ENCODE measurements at regions not wholly inside any gene's neighbourhood (a gene's known extent, or its start where the extent isn't known, plus 50 kb on each side); places are given as distances from the start of the nearest gene placed in this dataset.

DNA sequence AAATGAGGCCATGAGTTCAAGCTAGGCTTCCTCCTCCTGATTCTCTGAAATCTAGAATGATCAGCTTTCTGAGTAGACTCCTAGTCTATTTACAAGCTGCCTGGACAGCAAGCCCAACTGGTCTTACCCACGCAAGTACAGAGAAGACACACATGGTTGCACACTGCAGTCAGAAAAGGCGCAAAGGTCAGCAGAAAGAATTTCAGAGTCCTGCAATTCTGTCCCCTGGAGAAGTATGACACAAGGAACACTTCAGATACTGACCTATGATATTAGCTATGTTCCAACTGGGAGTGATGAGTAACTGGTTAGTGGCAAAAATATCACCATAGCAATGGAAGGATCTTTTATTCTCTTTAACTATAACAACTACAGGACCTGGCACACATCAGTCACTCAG is 336.1 kb upstream of the PKDCC start:
- TF ChIP-seq, protein P1, sequence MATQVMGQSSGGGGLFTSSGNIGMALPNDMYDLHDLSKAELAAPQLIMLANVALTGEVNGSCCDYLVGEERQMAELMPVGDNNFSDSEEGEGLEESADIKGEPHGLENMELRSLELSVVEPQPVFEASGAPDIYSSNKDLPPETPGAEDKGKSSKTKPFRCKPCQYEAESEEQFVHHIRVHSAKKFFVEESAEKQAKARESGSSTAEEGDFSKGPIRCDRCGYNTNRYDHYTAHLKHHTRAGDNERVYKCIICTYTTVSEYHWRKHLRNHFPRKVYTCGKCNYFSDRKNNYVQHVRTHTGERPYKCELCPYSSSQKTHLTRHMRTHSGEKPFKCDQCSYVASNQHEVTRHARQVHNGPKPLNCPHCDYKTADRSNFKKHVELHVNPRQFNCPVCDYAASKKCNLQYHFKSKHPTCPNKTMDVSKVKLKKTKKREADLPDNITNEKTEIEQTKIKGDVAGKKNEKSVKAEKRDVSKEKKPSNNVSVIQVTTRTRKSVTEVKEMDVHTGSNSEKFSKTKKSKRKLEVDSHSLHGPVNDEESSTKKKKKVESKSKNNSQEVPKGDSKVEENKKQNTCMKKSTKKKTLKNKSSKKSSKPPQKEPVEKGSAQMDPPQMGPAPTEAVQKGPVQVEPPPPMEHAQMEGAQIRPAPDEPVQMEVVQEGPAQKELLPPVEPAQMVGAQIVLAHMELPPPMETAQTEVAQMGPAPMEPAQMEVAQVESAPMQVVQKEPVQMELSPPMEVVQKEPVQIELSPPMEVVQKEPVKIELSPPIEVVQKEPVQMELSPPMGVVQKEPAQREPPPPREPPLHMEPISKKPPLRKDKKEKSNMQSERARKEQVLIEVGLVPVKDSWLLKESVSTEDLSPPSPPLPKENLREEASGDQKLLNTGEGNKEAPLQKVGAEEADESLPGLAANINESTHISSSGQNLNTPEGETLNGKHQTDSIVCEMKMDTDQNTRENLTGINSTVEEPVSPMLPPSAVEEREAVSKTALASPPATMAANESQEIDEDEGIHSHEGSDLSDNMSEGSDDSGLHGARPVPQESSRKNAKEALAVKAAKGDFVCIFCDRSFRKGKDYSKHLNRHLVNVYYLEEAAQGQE (IDR thresholded peaks at IDR 0.05; ENCODE audit: insufficient read depth in 1 of 2, low read depth in 2 of 2, low read length in 2 of 2), result no peak
- TF ChIP-seq TAF1 (IDR thresholded peaks at IDR 0.05; ENCODE audit: borderline replicate concordance, insufficient read depth, low read length) (no peak), POLR2AphosphoS5 (IDR thresholded peaks at IDR 0.05; ENCODE audit: low read depth, low read length) (no peak), FOXP2 (optimal IDR thresholded peaks at IDR 0.05; ENCODE audit: borderline replicate concordance, extremely low read depth, extremely low read length, insufficient read depth) (no peak), SIN3A (IDR thresholded peaks at IDR 0.05; ENCODE audit: borderline replicate concordance, insufficient read depth, low read length) (no peak)

DNA sequence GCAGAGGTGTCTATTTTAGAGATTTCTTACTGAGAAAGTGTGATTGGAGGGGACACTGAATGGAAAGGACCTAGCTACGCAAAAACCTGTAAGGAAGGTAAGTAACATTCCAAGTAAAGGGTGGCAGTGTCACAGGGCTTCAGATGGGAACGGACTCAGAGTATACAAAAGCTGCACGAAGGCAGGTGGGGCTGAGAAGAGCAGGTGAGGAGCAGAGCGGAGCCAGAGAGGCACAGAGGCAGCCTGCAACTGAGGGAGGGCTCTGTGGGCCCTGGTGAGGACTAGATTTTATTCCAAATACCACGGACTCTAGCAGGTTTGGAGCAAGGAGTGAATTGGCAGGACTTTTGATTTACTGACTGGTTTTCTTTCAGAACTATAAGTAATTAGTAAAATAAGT is 331.3 kb upstream of the PKDCC start:
- no peak for TF ChIP-seq TAF1 (IDR thresholded peaks at IDR 0.05; ENCODE audit: borderline replicate concordance, insufficient read depth, low read length)
- TF ChIP-seq POLR2AphosphoS5 (IDR thresholded peaks at IDR 0.05; ENCODE audit: low read depth, low read length), result no peak
- TF ChIP-seq FOXP2 (optimal IDR thresholded peaks at IDR 0.05; ENCODE audit: borderline replicate concordance, extremely low read depth, extremely low read length, insufficient read depth), result no peak
- no peak for TF ChIP-seq SIN3A (IDR thresholded peaks at IDR 0.05; ENCODE audit: borderline replicate concordance, insufficient read depth, low read length)
- TF ChIP-seq, protein P1 (IDR thresholded peaks at IDR 0.05; ENCODE audit: insufficient read depth in 1 of 2, low read depth in 2 of 2, low read length in 2 of 2), result no peak

DNA sequence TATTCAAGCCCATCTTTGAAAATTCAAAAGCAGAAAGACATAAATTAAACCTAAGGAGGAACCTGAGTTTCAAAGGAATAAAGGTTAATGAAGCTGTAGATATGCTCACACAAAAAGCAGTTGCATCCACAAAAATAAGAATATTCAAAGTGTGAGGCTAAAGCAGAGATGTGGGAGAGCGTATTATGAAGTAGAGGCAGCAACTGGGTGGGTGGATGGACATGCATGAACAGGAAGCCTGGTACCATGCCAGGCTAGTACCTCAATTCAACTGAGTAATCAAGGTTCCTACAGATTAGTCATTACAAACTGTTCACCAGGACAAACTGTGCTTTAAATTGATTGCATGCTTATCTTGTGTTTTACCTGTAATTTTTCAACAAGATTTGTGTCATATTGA is 330.0 kb upstream of the PKDCC start:
- TF ChIP-seq SIN3A (IDR thresholded peaks at IDR 0.05; ENCODE audit: borderline replicate concordance, insufficient read depth, low read length) (no peak), TAF1 (IDR thresholded peaks at IDR 0.05; ENCODE audit: borderline replicate concordance, insufficient read depth, low read length) (no peak), POLR2AphosphoS5 (IDR thresholded peaks at IDR 0.05; ENCODE audit: low read depth, low read length) (no peak), FOXP2 (optimal IDR thresholded peaks at IDR 0.05; ENCODE audit: borderline replicate concordance, extremely low read depth, extremely low read length, insufficient read depth) (no peak)
- TF ChIP-seq, protein P1 (IDR thresholded peaks at IDR 0.05; ENCODE audit: insufficient read depth in 1 of 2, low read depth in 2 of 2, low read length in 2 of 2), result no peak

DNA sequence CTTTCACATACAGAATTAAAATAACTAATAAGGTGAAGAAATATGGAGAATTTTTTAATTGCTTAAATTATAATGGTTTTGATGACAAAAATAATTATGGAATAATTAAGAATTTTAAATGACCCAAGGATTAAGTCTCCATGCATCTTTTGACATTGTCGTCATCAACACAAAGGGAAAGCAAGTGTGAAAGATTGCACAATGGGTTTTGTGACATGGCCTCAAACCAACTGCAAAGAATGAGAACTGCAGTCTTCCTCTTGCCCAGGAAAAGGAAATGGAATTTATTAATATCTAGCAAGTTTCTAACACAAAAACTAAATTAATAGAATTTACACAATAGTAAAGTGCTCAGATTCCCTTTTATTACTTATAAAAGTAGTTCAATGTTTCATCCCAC is 329.1 kb upstream of the PKDCC start:
- TF ChIP-seq FOXP2 (optimal IDR thresholded peaks at IDR 0.05; ENCODE audit: borderline replicate concordance, extremely low read depth, extremely low read length, insufficient read depth), result no peak
- TF ChIP-seq, protein P1 (IDR thresholded peaks at IDR 0.05; ENCODE audit: insufficient read depth in 1 of 2, low read depth in 2 of 2, low read length in 2 of 2), result no peak

DNA sequence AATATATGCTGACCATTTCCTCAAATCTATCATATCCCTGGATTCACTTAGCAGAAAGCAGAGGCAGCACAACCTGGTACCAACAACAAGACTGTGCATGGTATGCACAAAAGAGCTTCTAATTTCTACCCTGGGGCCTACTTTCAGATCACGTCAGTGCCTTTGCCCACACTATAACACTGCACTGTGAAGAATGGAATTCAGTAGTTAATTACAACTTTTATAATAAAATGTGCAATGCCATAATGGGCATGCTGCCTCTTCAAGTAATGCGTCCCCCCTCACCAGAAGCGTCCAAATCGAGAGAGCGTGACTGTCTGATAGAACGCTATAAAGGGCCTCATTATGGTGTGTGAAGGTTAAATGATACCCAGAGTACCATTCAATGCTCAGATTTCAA is 328.1 kb upstream of the PKDCC start:
- TF ChIP-seq TAF1 (IDR thresholded peaks at IDR 0.05; ENCODE audit: borderline replicate concordance, insufficient read depth, low read length) (no peak), POLR2AphosphoS5 (IDR thresholded peaks at IDR 0.05; ENCODE audit: low read depth, low read length) (no peak), SIN3A (IDR thresholded peaks at IDR 0.05; ENCODE audit: borderline replicate concordance, insufficient read depth, low read length) (no peak), FOXP2 (optimal IDR thresholded peaks at IDR 0.05; ENCODE audit: borderline replicate concordance, extremely low read depth, extremely low read length, insufficient read depth) (no peak)
- TF ChIP-seq, protein P1 (IDR thresholded peaks at IDR 0.05; ENCODE audit: insufficient read depth in 1 of 2, low read depth in 2 of 2, low read length in 2 of 2), result no peak
